ENCODE measurements at regions not wholly inside any gene's neighbourhood (a gene's known extent, or its start where the extent isn't known, plus 50 kb on each side); places are given as distances from the start of the nearest gene placed in this dataset.

- Histone ChIP-seq H3K18ac (ENCODE audit: low read depth, low read length) (no peak overlapping the region), H3K9ac (ENCODE audit: low read depth, low read length) (no peak overlapping the region), H3K4me2 (ENCODE audit: low read depth, low read length) (no peak overlapping the region), H2AK5ac (ENCODE audit: low read depth, low read length) (no peak overlapping the region), H3K14ac (replicated peaks; ENCODE audit: low read depth, low read length) (no peak overlapping the region), H2BK15ac (ENCODE audit: low read depth, low read length) (no peak overlapping the region), H4K91ac (ENCODE audit: insufficient read depth, low read depth, low read length) (no peak overlapping the region), H4K8ac (ENCODE audit: low read depth in 2 of 2, low read length in 2 of 2) (no peak overlapping the region), H3K23ac (ENCODE audit: low read depth, low read length) (no peak overlapping the region), H2AK9ac (replicated peaks; ENCODE audit: low read depth, low read length, poor library complexity) (no peak overlapping the region), H3K9me3 (ENCODE audit: control insufficient read depth, insufficient read depth, low read length) (no peaks in the 10 kb centered on the region), H2AFZ (replicated peaks; ENCODE audit: low read length, poor library complexity) (no peak overlapping the region), H3K79me1 (ENCODE audit: low read depth in 1 of 2, low read length in 2 of 2) (no peaks in the 10 kb centered on the region), H3K4ac (ENCODE audit: low read depth, low read length) (no peak overlapping the region), H2BK5ac (ENCODE audit: low read depth, low read length, poor library complexity, severe bottlenecking) (no peak overlapping the region), H3K36me3 (ENCODE audit: control insufficient read depth, insufficient read depth, low read length) (no peaks in the 10 kb centered on the region), H3K27me3 (ENCODE audit: control insufficient read depth, insufficient read depth, low read length) (no peaks in the 10 kb centered on the region), H4K5ac (ENCODE audit: low read depth, low read length) (no peak overlapping the region), H2BK20ac (ENCODE audit: low read depth, low read length) (no peak overlapping the region), H3K9me1 (ENCODE audit: insufficient read depth, low read length) (no peaks in the 10 kb centered on the region), H3K4me1 (ENCODE audit: control insufficient read depth, insufficient read depth, low read length) (peaks cover 2% of the 10 kb centered on the region), H2BK120ac (ENCODE audit: low read depth, low read length) (no peak overlapping the region), H3K56ac (ENCODE audit: extremely low read depth, insufficient read depth, low read length) (no peak overlapping the region), H3K4me3 (ENCODE audit: insufficient read depth, low read depth, low read length) (no peak overlapping the region), H4K20me1 (ENCODE audit: insufficient read depth, low read length) (no peaks in the 10 kb centered on the region), H3K27ac (ENCODE audit: insufficient read depth, low read length) (no peak overlapping the region)
- no CpG with 5 or more reads among the region's 2 CpGs for WGBS, 2 experiments (ENCODE audit: extremely low coverage in 2 of 2, insufficient read length in 1 of 2)
- in situ Hi-C loops (cut with MboI; ENCODE audit: low sequenced_read_pairs) (no loop called here), dilution Hi-C loops (cut with HindIII; ENCODE audit: low sequenced_read_pairs, unreplicated experiment) (no loop called here), intact Hi-C loops (cut with micrococcal nuclease) (no loop called here)
- DNase-seq = no peak
- BruUV-seq (replicated peaks) = no TSS peak
- TF ChIP-seq RCOR1 (IDR thresholded peaks at IDR 0.05; ENCODE audit: insufficient replicate concordance, low read length) = no peak
- peak; percentile 63 for TF ChIP-seq MAFK (IDR thresholded peaks at IDR 0.05; ENCODE audit: low read depth, low read length)
- ChIA-PET POLR2A (ENCODE audit: unreplicated experiment) (no interaction called here), CTCF (no interaction called here)
- no peak for ATAC-seq (ENCODE audit: low read depth)
Measured at GRCh38 chr3:115323380-115323779, 176.3 kb upstream of the ZBTB20 start.
